Thymus (tissue), 11 donors: ENCODE measurements at regions not wholly inside any gene's neighbourhood (a gene's known extent, or its start where the extent isn't known, plus 50 kb on each side); places are given as distances from the start of the nearest gene placed in this dataset.

Experiments used
- DNase-seq, 9 donors: peaks; one replicate each; pipeline ENCODE4 v3.0.0-alpha.2; 2013; ENCODE audit warnings: low spot score in 9 of 9, low read depth in 6 of 9, missing footprints in 1 of 9
- H3K27ac ChIP-seq, 2 donors: one replicate each; pipeline ENCODE4 v1.5.1; 2013; ENCODE audit warnings: control low read depth in 1 of 2, low read depth in 1 of 2, low read length in 1 of 2, mild to moderate bottlenecking in 1 of 2, moderate library complexity in 1 of 2
- H3K27me3 ChIP-seq, 2 donors: one replicate each; pipeline ENCODE4 v1.5.1; 2013; ENCODE audit warnings: low read length in 1 of 2; ENCODE audit not compliant: control insufficient read depth in 2 of 2, insufficient read depth in 1 of 2
- H3K36me3 ChIP-seq, 2 donors: one replicate each; pipeline ENCODE4 v1.5.1; 2013; ENCODE audit warnings: low read length in 1 of 2, mild to moderate bottlenecking in 1 of 2, moderate library complexity in 1 of 2; ENCODE audit not compliant: control insufficient read depth in 2 of 2, insufficient read depth in 2 of 2
- H3K4me1 ChIP-seq, 2 donors: one replicate each; pipeline ENCODE4 v1.5.1; 2013; ENCODE audit warnings: low read length in 2 of 2; ENCODE audit not compliant: control insufficient read depth in 2 of 2, insufficient read depth in 2 of 2
- H3K4me3 ChIP-seq, 2 donors: one replicate each; pipeline ENCODE4 v1.5.1; 2013; ENCODE audit warnings: low read length in 2 of 2, control low read depth in 1 of 2, mild to moderate bottlenecking in 1 of 2
- H3K9me3 ChIP-seq, 2 donors: one replicate each; pipeline ENCODE4 v1.5.1; 2013; ENCODE audit warnings: low read length in 1 of 2, mild to moderate bottlenecking in 1 of 2; ENCODE audit not compliant: control insufficient read depth in 2 of 2, insufficient read depth in 1 of 2
- WGBS: extraction: QIAGEN DNeasy Blood & Tissue Kit; methylation state at CpG from one replicate; pipeline ENCODE4 v1.1.7; 2013; 5-methylcytosine and 5-hydroxymethylcytosine counted together
- donor health status: healthy.

- Histone ChIP-seq H3K36me3 (no peaks in the 10 kb centered on the region), H3K4me1 (no peaks in the 10 kb centered on the region), H3K27ac (no peak overlapping the region), H3K27me3 (no peaks in the 10 kb centered on the region), H3K4me3 (no peak overlapping the region), H3K9me3 (no peaks in the 10 kb centered on the region)
- no peak for DNase-seq
- 92% methylated on average over 2 of the region's 2 CpGs for WGBS
Observed at GRCh38 chr5:60232036-60232795, 338.7 kb upstream of the PDE4D start.

- Histone ChIP-seq H3K36me3 (no peaks in the 10 kb centered on the region), H3K27me3 (no peaks in the 10 kb centered on the region), H3K27ac (no peak overlapping the region), H3K9me3 (no peaks in the 10 kb centered on the region), H3K4me3 (no peak overlapping the region), H3K4me1 (no peaks in the 10 kb centered on the region)
- DNase-seq = no peak
- WGBS = 98% methylated on average over 1 of the region's 1 CpG
Observed at GRCh38 chr5:60230456-60230855, 336.9 kb upstream of the PDE4D start.

DNA sequence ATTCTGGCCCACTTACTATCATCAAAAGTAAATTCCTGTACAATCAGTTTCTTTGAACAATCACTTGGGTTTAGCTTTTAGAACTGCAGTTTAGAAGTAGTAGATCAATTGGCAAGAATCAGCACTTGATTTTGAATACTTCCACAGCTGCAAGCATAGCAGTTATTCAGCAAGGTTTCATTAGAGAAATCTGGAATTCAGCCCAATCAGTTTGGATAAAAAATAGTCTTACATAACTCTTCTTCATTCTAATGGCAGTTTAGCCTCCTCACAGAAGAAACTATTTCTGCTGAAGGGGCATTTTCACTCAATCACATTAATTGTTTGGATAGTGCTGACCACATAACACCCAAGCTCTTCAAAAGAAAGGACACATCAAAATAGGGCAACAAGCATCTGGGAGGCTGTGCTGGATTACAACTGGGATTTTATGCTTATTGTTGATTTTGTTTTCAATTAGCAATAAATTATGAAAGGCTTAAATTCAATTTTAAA is 336.2 kb upstream of the PDE4D start:
- DNase-seq = no peak
- Histone ChIP-seq H3K9me3 (no peaks in the 10 kb centered on the region), H3K4me3 (no peak overlapping the region), H3K36me3 (no peaks in the 10 kb centered on the region), H3K27me3 (no peaks in the 10 kb centered on the region), H3K4me1 (no peaks in the 10 kb centered on the region), H3K27ac (no peak overlapping the region)

DNA sequence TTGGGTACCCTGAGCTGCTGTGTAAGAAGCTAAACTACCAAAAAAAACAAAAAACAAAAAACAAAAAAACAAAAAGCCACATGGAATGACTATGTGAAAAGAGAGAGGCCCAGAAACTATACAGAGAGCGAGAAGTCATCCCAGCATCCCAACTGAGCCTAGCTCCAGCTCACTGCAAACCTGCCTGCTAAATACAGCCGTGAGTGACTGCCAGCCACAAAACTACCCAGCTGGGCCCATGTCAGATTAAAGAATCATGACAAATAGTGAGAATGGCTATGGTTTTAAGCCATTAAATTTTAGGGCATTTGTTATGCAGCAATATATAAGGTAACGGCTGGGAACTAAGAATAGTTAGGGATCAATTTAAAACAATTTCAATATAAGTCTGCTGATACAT is 335.1 kb upstream of the PDE4D start:
- Histone ChIP-seq H3K4me3 (no peak overlapping the region), H3K4me1 (no peaks in the 10 kb centered on the region), H3K36me3 (no peaks in the 10 kb centered on the region), H3K27ac (no peak overlapping the region), H3K27me3 (no peaks in the 10 kb centered on the region), H3K9me3 (no peaks in the 10 kb centered on the region)
- DNase-seq = no peak
- 96% methylated on average over 3 of the region's 3 CpGs for WGBS

DNA sequence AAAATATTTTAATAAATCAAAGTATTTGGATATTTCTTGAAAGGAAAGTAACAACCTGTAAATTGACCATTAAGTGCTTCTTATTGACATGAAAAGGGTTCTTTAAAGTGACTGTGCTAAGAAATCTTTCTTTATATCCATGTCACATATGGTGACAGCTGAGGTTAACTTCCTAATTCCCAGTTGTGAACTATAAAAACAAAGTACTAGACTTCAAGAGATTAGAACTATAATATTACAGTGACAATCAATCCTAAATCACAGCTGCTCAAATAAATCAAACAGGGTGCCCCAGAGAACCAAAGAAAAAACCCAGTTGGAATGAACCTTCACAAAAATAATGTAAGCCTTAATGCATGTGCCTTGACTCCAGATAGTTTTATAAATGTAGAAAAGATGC is 332.6 kb upstream of the PDE4D start:
- no peaks in the 10 kb centered on the region for H3K27me3 ChIP-seq
- no peak overlapping the region for H3K27ac ChIP-seq
- H3K9me3 ChIP-seq = no peaks in the 10 kb centered on the region
- H3K36me3 ChIP-seq = no peaks in the 10 kb centered on the region
- H3K4me1 ChIP-seq = no peaks in the 10 kb centered on the region
- no peak for DNase-seq
- H3K4me3 ChIP-seq = no peak overlapping the region

DNA sequence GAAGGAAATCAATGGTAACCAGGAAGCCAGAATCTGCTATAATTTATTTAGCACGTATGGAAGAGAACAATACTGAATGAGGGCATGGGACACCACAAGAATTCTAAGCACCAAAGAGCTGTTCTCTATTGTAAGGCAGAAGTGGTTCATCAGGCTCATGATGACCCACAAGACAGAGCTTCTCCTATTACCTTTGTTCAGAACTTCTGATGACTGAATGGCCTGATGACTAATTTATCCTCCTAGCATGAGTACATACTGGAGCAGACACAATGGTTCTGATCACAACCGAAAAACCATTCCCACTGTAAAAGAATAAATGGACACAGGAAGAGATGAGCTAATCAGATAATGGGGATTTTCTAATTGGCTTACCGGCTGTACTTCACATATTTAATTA is 329.8 kb upstream of the PDE4D start:
- no peaks in the 10 kb centered on the region for H3K4me1 ChIP-seq
- no peaks in the 10 kb centered on the region for H3K9me3 ChIP-seq
- H3K4me3 ChIP-seq = no peak overlapping the region
- H3K27me3 ChIP-seq = no peaks in the 10 kb centered on the region
- WGBS = 92% methylated on average over 3 of the region's 3 CpGs
- no peak overlapping the region for H3K27ac ChIP-seq
- no peaks in the 10 kb centered on the region for H3K36me3 ChIP-seq
- DNase-seq = no peak

- H3K4me3 ChIP-seq = no peak overlapping the region
- no peaks in the 10 kb centered on the region for H3K4me1 ChIP-seq
- 97% methylated on average over 1 of the region's 1 CpG for WGBS
- H3K9me3 ChIP-seq = no peaks in the 10 kb centered on the region
- no peak overlapping the region for H3K27ac ChIP-seq
- H3K27me3 ChIP-seq = no peaks in the 10 kb centered on the region
- H3K36me3 ChIP-seq = no peaks in the 10 kb centered on the region
- DNase-seq = no peak
Observed at GRCh38 chr5:60219921-60220320, 326.4 kb upstream of the PDE4D start.

GRCh38 chr5:60210810-60211209 is 317.3 kb upstream of the PDE4D start:
- WGBS = 92% methylated on average over 17 of the region's 17 CpGs
- H3K4me1 ChIP-seq = no peaks in the 10 kb centered on the region
- no peaks in the 10 kb centered on the region for H3K36me3 ChIP-seq
- no peak overlapping the region for H3K27ac ChIP-seq
- H3K4me3 ChIP-seq = no peak overlapping the region
- no peaks in the 10 kb centered on the region for H3K9me3 ChIP-seq
- no peak for DNase-seq
- no peaks in the 10 kb centered on the region for H3K27me3 ChIP-seq

- Histone ChIP-seq H3K4me3 (no peak overlapping the region), H3K4me1 (no peaks in the 10 kb centered on the region), H3K27ac (no peak overlapping the region), H3K9me3 (no peaks in the 10 kb centered on the region), H3K36me3 (no peaks in the 10 kb centered on the region), H3K27me3 (no peaks in the 10 kb centered on the region)
- 92% methylated on average over 5 of the region's 5 CpGs for WGBS
- DNase-seq = no peak
Observed at GRCh38 chr5:60209146-60209840, 315.8 kb upstream of the PDE4D start.
